GM12874 (cell line): ENCODE measurements at regions not wholly inside any gene's neighbourhood (a gene's known extent, or its start where the extent isn't known, plus 50 kb on each side); places are given as distances from the start of the nearest gene placed in this dataset.

Experiments
- CTCF ChIP-seq: IDR thresholded peaks from 2 replicates; pipeline ENCODE4 v1.5.1; 2011; ENCODE audit warnings: low read depth, mild to moderate bottlenecking, control low read depth, low read length, moderate library complexity; ENCODE audit not compliant: insufficient read depth

GRCh38 chrX:76915836-76916235, 488.3 kb downstream of the MAGEE1 start:
- TF ChIP-seq CTCF, result no peak

- TF ChIP-seq CTCF, result no peak
These were observed 490.5 kb downstream of the MAGEE1 start for GRCh38 chrX:76918033-76918432.

- no peak for TF ChIP-seq CTCF
These were observed 492.3 kb downstream of the MAGEE1 start for GRCh38 chrX:76919761-76920160.

GRCh38 chrX:76920607-76921006, 493.1 kb downstream of the MAGEE1 start:
- TF ChIP-seq CTCF, result no peak

- TF ChIP-seq CTCF, result no peak
These were observed 493.7 kb downstream of the MAGEE1 start for GRCh38 chrX:76921176-76921575.

GRCh38 chrX:76922100-76922499, 494.6 kb downstream of the MAGEE1 start:
- TF ChIP-seq CTCF, result no peak

GRCh38 chrX:76931518-76931917, 504.0 kb downstream of the MAGEE1 start:
- TF ChIP-seq CTCF, result no peak

GRCh38 chrX:76957485-76957884, 489.7 kb upstream of the FGF16 start:
- TF ChIP-seq CTCF, result no peak
